ENCODE measurements at regions not wholly inside any gene's neighbourhood (a gene's known extent, or its start where the extent isn't known, plus 50 kb on each side); places are given as distances from the start of the nearest gene placed in this dataset.
A peak's percentile ranks its signal among the peaks of the same experiment; 100 is the strongest.

GRCh38 chr4:83809581-83809980, 273.7 kb downstream of the GPAT3 start:
- DNase-seq, result no peak
- no peaks in the 10 kb centered on the region for H3K36me3 ChIP-seq (ENCODE audit: control insufficient read depth in 4 of 4, insufficient read depth in 4 of 4, low read length in 3 of 4)
- ChIA-PET CTCF (no interaction called here), POLR2A (no interaction called here)
- peaks cover 0 to 1% (median 0%) of the 10 kb centered on the region in 5 experiments for H3K27me3 ChIP-seq (replicated peaks in 2 of 5; ENCODE audit: control insufficient read depth in 4 of 5, insufficient read depth in 5 of 5, low read length in 4 of 5)
- WGBS (ENCODE audit: insufficient coverage), result 100% methylated on average over 1 of the region's 2 CpGs
- no peak overlapping the region for H3K27ac ChIP-seq (ENCODE audit: insufficient read depth in 1 of 2, low read depth in 1 of 2, low read length in 2 of 2, poor library complexity in 1 of 2, severe bottlenecking in 2 of 2)
- no peaks in the 10 kb centered on the region for H3K9me3 ChIP-seq (ENCODE audit: control extremely low read depth in 1 of 5, control insufficient read depth in 4 of 5, insufficient read depth in 2 of 5, low read depth in 1 of 5, low read length in 4 of 5)
- no peak overlapping the region for H3K4me3 ChIP-seq (ENCODE audit: control insufficient read depth in 1 of 7, extremely low read depth in 1 of 7, insufficient read depth in 4 of 7, low read depth in 2 of 7, low read length in 6 of 7)
- no peaks in the 10 kb centered on the region for H3K4me1 ChIP-seq (ENCODE audit: control extremely low read depth in 1 of 4, control insufficient read depth in 4 of 4, insufficient read depth in 4 of 4, low read length in 3 of 4)

GRCh38 chr4:83793481-83793880, 257.6 kb downstream of the GPAT3 start:
- no peak for DNase-seq
- H3K9me3 ChIP-seq (ENCODE audit: control extremely low read depth in 1 of 5, control insufficient read depth in 4 of 5, insufficient read depth in 2 of 5, low read depth in 1 of 5, low read length in 4 of 5), result no peaks in the 10 kb centered on the region
- 100% methylated on average over 1 of the region's 2 CpGs for WGBS (ENCODE audit: insufficient coverage)
- H3K4me1 ChIP-seq (ENCODE audit: control extremely low read depth in 1 of 4, control insufficient read depth in 4 of 4, insufficient read depth in 4 of 4, low read length in 3 of 4), result peaks cover 0 to 7% (median 2%) of the 10 kb centered on the region in 4 experiments
- H3K36me3 ChIP-seq (ENCODE audit: control insufficient read depth in 4 of 4, insufficient read depth in 4 of 4, low read length in 3 of 4), result no peaks in the 10 kb centered on the region
- no peak overlapping the region for H3K4me3 ChIP-seq (ENCODE audit: control insufficient read depth in 1 of 7, extremely low read depth in 1 of 7, insufficient read depth in 4 of 7, low read depth in 2 of 7, low read length in 6 of 7)
- ChIA-PET CTCF (no interaction called here), POLR2A (no interaction called here)
- H3K27ac ChIP-seq (ENCODE audit: insufficient read depth in 1 of 2, low read depth in 1 of 2, low read length in 2 of 2, poor library complexity in 1 of 2, severe bottlenecking in 2 of 2), result no peak overlapping the region
- peaks cover 0 to 3% (median 0%) of the 10 kb centered on the region in 5 experiments for H3K27me3 ChIP-seq (replicated peaks in 2 of 5; ENCODE audit: control insufficient read depth in 4 of 5, insufficient read depth in 5 of 5, low read length in 4 of 5)

DNA sequence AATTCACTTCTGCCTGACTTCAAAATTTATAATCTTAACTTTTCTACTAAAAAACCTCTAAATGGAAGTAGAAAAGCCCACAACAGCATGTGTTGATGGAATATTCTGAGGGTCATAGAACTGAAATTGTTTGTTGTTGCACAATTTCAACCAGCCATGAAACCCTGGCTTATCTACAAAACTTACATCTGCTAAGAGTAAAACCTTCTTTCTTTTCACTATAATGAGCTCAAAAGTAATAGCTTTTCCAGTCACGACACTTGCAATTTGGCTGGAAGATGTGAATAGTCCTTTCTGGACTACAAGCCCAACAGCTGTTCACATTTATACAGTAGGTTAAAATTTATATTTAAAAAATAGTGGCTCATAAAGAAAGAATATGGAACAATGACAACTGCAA, 250.0 kb downstream of the GPAT3 start:
- no peaks in the 10 kb centered on the region for H3K4me1 ChIP-seq (ENCODE audit: control extremely low read depth in 1 of 4, control insufficient read depth in 4 of 4, insufficient read depth in 4 of 4, low read length in 3 of 4)
- H3K36me3 ChIP-seq (ENCODE audit: control insufficient read depth in 4 of 4, insufficient read depth in 4 of 4, low read length in 3 of 4), result no peaks in the 10 kb centered on the region
- DNase-seq, result no peak
- CTCF ChIA-PET, result no interaction called here
- no peak overlapping the region for H3K4me3 ChIP-seq (ENCODE audit: control insufficient read depth in 1 of 7, extremely low read depth in 1 of 7, insufficient read depth in 4 of 7, low read depth in 2 of 7, low read length in 6 of 7)
- no peaks in the 10 kb centered on the region for H3K9me3 ChIP-seq (ENCODE audit: control extremely low read depth in 1 of 5, control insufficient read depth in 4 of 5, insufficient read depth in 2 of 5, low read depth in 1 of 5, low read length in 4 of 5)
- no peaks in the 10 kb centered on the region for H3K27me3 ChIP-seq (replicated peaks in 2 of 5; ENCODE audit: control insufficient read depth in 4 of 5, insufficient read depth in 5 of 5, low read length in 4 of 5)
- WGBS (ENCODE audit: insufficient coverage), result no CpG with 5 or more reads among the region's 1 CpG
- no peak overlapping the region for H3K27ac ChIP-seq (ENCODE audit: insufficient read depth in 1 of 2, low read depth in 1 of 2, low read length in 2 of 2, poor library complexity in 1 of 2, severe bottlenecking in 2 of 2)
- POLR2A ChIA-PET, result no interaction called here

- DNase-seq, result peak in 1 of 3 donors; percentile 2
- no peaks in the 10 kb centered on the region for H3K36me3 ChIP-seq (ENCODE audit: control insufficient read depth in 4 of 4, insufficient read depth in 4 of 4, low read length in 3 of 4)
- no peaks in the 10 kb centered on the region for H3K4me1 ChIP-seq (ENCODE audit: control extremely low read depth in 1 of 4, control insufficient read depth in 4 of 4, insufficient read depth in 4 of 4, low read length in 3 of 4)
- CTCF ChIA-PET, result no interaction called here
- H3K4me3 ChIP-seq (ENCODE audit: control insufficient read depth in 1 of 7, extremely low read depth in 1 of 7, insufficient read depth in 4 of 7, low read depth in 2 of 7, low read length in 6 of 7), result no peak overlapping the region
- peaks cover 0 to 2% (median 0%) of the 10 kb centered on the region in 5 experiments for H3K27me3 ChIP-seq (replicated peaks in 2 of 5; ENCODE audit: control insufficient read depth in 4 of 5, insufficient read depth in 5 of 5, low read length in 4 of 5)
- H3K9me3 ChIP-seq (ENCODE audit: control extremely low read depth in 1 of 5, control insufficient read depth in 4 of 5, insufficient read depth in 2 of 5, low read depth in 1 of 5, low read length in 4 of 5), result no peaks in the 10 kb centered on the region
- POLR2A ChIA-PET, result no interaction called here
- no peak overlapping the region for H3K27ac ChIP-seq (ENCODE audit: insufficient read depth in 1 of 2, low read depth in 1 of 2, low read length in 2 of 2, poor library complexity in 1 of 2, severe bottlenecking in 2 of 2)
- no CpG with 5 or more reads among the region's 1 CpG for WGBS (ENCODE audit: insufficient coverage)
Measured at GRCh38 chr4:83783215-83783614, 247.3 kb downstream of the GPAT3 start.

DNA sequence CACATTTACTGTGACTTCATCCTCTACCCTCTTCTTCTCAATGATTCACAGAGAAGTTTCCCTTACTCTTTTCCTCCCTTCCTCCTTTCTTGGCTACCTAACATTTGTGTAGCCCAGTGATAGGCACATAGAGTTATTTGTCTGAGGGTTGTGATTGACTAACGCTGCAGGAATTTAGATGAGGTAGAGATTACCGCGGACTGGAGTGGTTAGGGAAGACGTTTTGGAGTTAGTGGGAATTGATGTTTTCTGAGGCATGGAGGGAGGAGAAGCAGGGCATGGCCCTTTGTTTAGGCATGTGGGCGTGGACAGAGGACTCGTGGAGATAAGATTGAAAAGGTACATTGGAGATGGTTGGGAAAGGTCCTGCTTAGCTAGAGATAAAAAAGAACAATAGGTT, 246.7 kb downstream of the GPAT3 start:
- Histone ChIP-seq H3K27me3 (replicated peaks in 2 of 5; ENCODE audit: control insufficient read depth in 4 of 5, insufficient read depth in 5 of 5, low read length in 4 of 5) (peaks cover 0 to 2% (median 0%) of the 10 kb centered on the region in 5 experiments), H3K4me3 (ENCODE audit: control insufficient read depth in 1 of 7, extremely low read depth in 1 of 7, insufficient read depth in 4 of 7, low read depth in 2 of 7, low read length in 6 of 7) (no peak overlapping the region), H3K27ac (ENCODE audit: insufficient read depth in 1 of 2, low read depth in 1 of 2, low read length in 2 of 2, poor library complexity in 1 of 2, severe bottlenecking in 2 of 2) (no peak overlapping the region), H3K36me3 (ENCODE audit: control insufficient read depth in 4 of 4, insufficient read depth in 4 of 4, low read length in 3 of 4) (no peaks in the 10 kb centered on the region), H3K9me3 (ENCODE audit: control extremely low read depth in 1 of 5, control insufficient read depth in 4 of 5, insufficient read depth in 2 of 5, low read depth in 1 of 5, low read length in 4 of 5) (no peaks in the 10 kb centered on the region), H3K4me1 (ENCODE audit: control extremely low read depth in 1 of 4, control insufficient read depth in 4 of 4, insufficient read depth in 4 of 4, low read length in 3 of 4) (no peaks in the 10 kb centered on the region)
- ChIA-PET POLR2A (no interaction called here), CTCF (no interaction called here)
- no peak for DNase-seq
- WGBS (ENCODE audit: insufficient coverage), result 91% methylated on average over 5 of the region's 6 CpGs

DNA sequence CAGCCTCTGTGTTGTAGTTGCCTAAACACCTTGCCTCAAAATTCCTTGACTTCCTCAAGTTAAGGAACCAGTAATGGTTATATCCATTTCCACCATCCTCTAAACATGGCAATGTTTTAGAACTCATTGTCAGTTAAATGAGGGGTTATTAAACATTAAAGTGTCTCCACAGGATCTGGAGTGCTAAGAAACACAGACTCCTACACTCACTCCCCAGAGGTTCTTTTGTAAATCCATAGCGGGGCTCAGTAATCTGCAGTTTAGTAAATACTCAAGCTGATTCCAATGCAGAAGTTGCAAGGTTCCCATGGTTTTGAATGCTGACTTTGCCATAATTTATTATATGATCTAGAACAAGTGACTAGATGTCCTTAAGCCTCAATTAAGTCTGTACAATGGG, 245.5 kb downstream of the GPAT3 start:
- DNase-seq, result no peak
- Histone ChIP-seq H3K27ac (ENCODE audit: insufficient read depth in 1 of 2, low read depth in 1 of 2, low read length in 2 of 2, poor library complexity in 1 of 2, severe bottlenecking in 2 of 2) (no peak overlapping the region), H3K36me3 (ENCODE audit: control insufficient read depth in 4 of 4, insufficient read depth in 4 of 4, low read length in 3 of 4) (no peaks in the 10 kb centered on the region), H3K4me1 (ENCODE audit: control extremely low read depth in 1 of 4, control insufficient read depth in 4 of 4, insufficient read depth in 4 of 4, low read length in 3 of 4) (no peaks in the 10 kb centered on the region), H3K9me3 (ENCODE audit: control extremely low read depth in 1 of 5, control insufficient read depth in 4 of 5, insufficient read depth in 2 of 5, low read depth in 1 of 5, low read length in 4 of 5) (no peaks in the 10 kb centered on the region), H3K4me3 (ENCODE audit: control insufficient read depth in 1 of 7, extremely low read depth in 1 of 7, insufficient read depth in 4 of 7, low read depth in 2 of 7, low read length in 6 of 7) (no peak overlapping the region), H3K27me3 (replicated peaks in 2 of 5; ENCODE audit: control insufficient read depth in 4 of 5, insufficient read depth in 5 of 5, low read length in 4 of 5) (peaks cover 0 to 2% (median 0%) of the 10 kb centered on the region in 5 experiments)
- WGBS (ENCODE audit: insufficient coverage), result no CpG with 5 or more reads among the region's 1 CpG
- POLR2A ChIA-PET, result no interaction called here
- CTCF ChIA-PET, result no interaction called here

- CTCF ChIA-PET, result no interaction called here
- H3K4me3 ChIP-seq (ENCODE audit: control insufficient read depth in 1 of 7, extremely low read depth in 1 of 7, insufficient read depth in 4 of 7, low read depth in 2 of 7, low read length in 6 of 7), result no peak overlapping the region
- peaks cover 0 to 2% (median 0%) of the 10 kb centered on the region in 5 experiments for H3K27me3 ChIP-seq (replicated peaks in 2 of 5; ENCODE audit: control insufficient read depth in 4 of 5, insufficient read depth in 5 of 5, low read length in 4 of 5)
- no peak for DNase-seq
- H3K36me3 ChIP-seq (ENCODE audit: control insufficient read depth in 4 of 4, insufficient read depth in 4 of 4, low read length in 3 of 4), result no peaks in the 10 kb centered on the region
- no peak overlapping the region for H3K27ac ChIP-seq (ENCODE audit: insufficient read depth in 1 of 2, low read depth in 1 of 2, low read length in 2 of 2, poor library complexity in 1 of 2, severe bottlenecking in 2 of 2)
- WGBS (ENCODE audit: insufficient coverage), result 92% methylated on average over 2 of the region's 4 CpGs
- H3K4me1 ChIP-seq (ENCODE audit: control extremely low read depth in 1 of 4, control insufficient read depth in 4 of 4, insufficient read depth in 4 of 4, low read length in 3 of 4), result no peaks in the 10 kb centered on the region
- POLR2A ChIA-PET, result no interaction called here
- no peaks in the 10 kb centered on the region for H3K9me3 ChIP-seq (ENCODE audit: control extremely low read depth in 1 of 5, control insufficient read depth in 4 of 5, insufficient read depth in 2 of 5, low read depth in 1 of 5, low read length in 4 of 5)
Measured at GRCh38 chr4:83780053-83780733, 244.3 kb downstream of the GPAT3 start.

Measured in common myeloid progenitor, CD34-positive (primary cell).